ENCODE measurements at regions not wholly inside any gene's neighbourhood (a gene's known extent, or its start where the extent isn't known, plus 50 kb on each side); places are given as distances from the start of the nearest gene placed in this dataset.
A peak's percentile ranks its signal among the peaks of the same experiment; 100 is the strongest.
"Not testable (repeated sequence)": the region's sequence is repeated elsewhere in the genome, so short reads cannot be mapped to it uniquely, and the experiment has no call there.

GRCh38 chr12:28689398-28690175 lies 459.5 kb upstream of the FAR2 start:
- no peak for DNase-seq (ENCODE audit: extremely low read depth, low read depth, low spot score)

GRCh38 chr12:28693565-28694219 lies 455.4 kb upstream of the FAR2 start:
- no peak for DNase-seq (ENCODE audit: extremely low read depth, low read depth, low spot score)

- no peak for DNase-seq (ENCODE audit: extremely low read depth, low read depth, low spot score)
Measured at GRCh38 chr12:28698553-28698952, 450.5 kb upstream of the FAR2 start.

- no peak for DNase-seq (ENCODE audit: extremely low read depth, low read depth, low spot score)
Measured at GRCh38 chr12:28699029-28699428, 450.0 kb upstream of the FAR2 start.

- no peak for DNase-seq (ENCODE audit: extremely low read depth, low read depth, low spot score)
Measured at GRCh38 chr12:28700161-28700560, 448.9 kb upstream of the FAR2 start.

- no peak for DNase-seq (ENCODE audit: extremely low read depth, low read depth, low spot score)
Measured at GRCh38 chr12:28704477-28705169, 444.5 kb upstream of the FAR2 start.

- DNase-seq (ENCODE audit: extremely low read depth, low read depth, low spot score) = no peak
Measured at GRCh38 chr12:28708918-28709371, 440.1 kb upstream of the FAR2 start.

- DNase-seq (ENCODE audit: extremely low read depth, low read depth, low spot score) = no peak
Measured at GRCh38 chr12:28709986-28710685, 438.9 kb upstream of the FAR2 start.

GRCh38 chr12:28710882-28711281 lies 438.2 kb upstream of the FAR2 start:
- no peak for DNase-seq (ENCODE audit: extremely low read depth, low read depth, low spot score)

- no peak for DNase-seq (ENCODE audit: extremely low read depth, low read depth, low spot score)
Measured at GRCh38 chr12:28711421-28711820, 437.7 kb upstream of the FAR2 start.

- DNase-seq (ENCODE audit: extremely low read depth, low read depth, low spot score) = no peak
Measured at GRCh38 chr12:28742791-28743190, 406.3 kb upstream of the FAR2 start.

- no peak for DNase-seq (ENCODE audit: extremely low read depth, low read depth, low spot score)
Measured at GRCh38 chr12:28746734-28747325, 402.2 kb upstream of the FAR2 start.

GRCh38 chr12:28750946-28751685 lies 398.0 kb upstream of the FAR2 start:
- DNase-seq (ENCODE audit: extremely low read depth, low read depth, low spot score) = no peak

- DNase-seq (ENCODE audit: extremely low read depth, low read depth, low spot score) = no peak
Measured at GRCh38 chr12:28755027-28755426, 394.1 kb upstream of the FAR2 start.

GRCh38 chr12:28759333-28759732 lies 389.7 kb upstream of the FAR2 start:
- DNase-seq (ENCODE audit: extremely low read depth, low read depth, low spot score) = no peak

GRCh38 chr12:28760040-28760903 lies 388.8 kb upstream of the FAR2 start:
- DNase-seq (ENCODE audit: extremely low read depth, low read depth, low spot score) = not testable (repeated sequence)

- DNase-seq (ENCODE audit: extremely low read depth, low read depth, low spot score) = not testable (repeated sequence)
Measured at GRCh38 chr12:28761897-28762296, 387.2 kb upstream of the FAR2 start.

GRCh38 chr12:28766398-28766797 lies 382.7 kb upstream of the FAR2 start:
- no peak for DNase-seq (ENCODE audit: extremely low read depth, low read depth, low spot score)

- DNase-seq (ENCODE audit: extremely low read depth, low read depth, low spot score) = peak; percentile 57
Measured at GRCh38 chr12:28767836-28768348, 381.2 kb upstream of the FAR2 start.
